HCT116 (cell line): ENCODE measurements at regions not wholly inside any gene's neighbourhood (a gene's known extent, or its start where the extent isn't known, plus 50 kb on each side); places are given as distances from the start of the nearest gene placed in this dataset.

ENCODE experiments used
- ATAC-seq: fragments of 200-7000 bp; cut with Tn5 transposase; 2 replicates; pipeline ENCODE4 v1.9.1; 2020; ENCODE audit warnings: mild to moderate bottlenecking, moderate library complexity
- BruUV-seq: library from RNA; stranded (reverse); fragments of 400-500 nt; replicated peaks from 2 replicates; lab custom pipeline; 2021; lab: Mats Ljungman, UMichigan
- CTCF ChIA-PET: fragments of 300-600 bp; sonication (Branson Sonifier 250); formaldehyde crosslinking; loops from one replicate; lab custom pipeline; 2021; ENCODE audit warnings: antibody characterized with exemption; lab: Charles Lee
- POLR2A ChIA-PET: fragments of 300-600, 350-600 bp; sonication (Branson Sonifier 250); formaldehyde crosslinking; loops from one replicate; lab custom pipeline; 2021; ENCODE audit warnings: antibody characterized with exemption; lab: Charles Lee
- RAD21 ChIA-PET, 2 experiments: fragments of 300-600 bp; sonication (Branson Sonifier 250); formaldehyde crosslinking; loops; one replicate each; lab custom pipeline; 2023; ENCODE audit warnings: low total read pairs in 2 of 2; ENCODE audit not compliant: uncharacterized antibody in 2 of 2, unreplicated experiment in 2 of 2, low non-redundant PET in 1 of 2; lab: Charles Lee
- DNase-seq: peaks from one replicate; pipeline ENCODE4 v3.0.0-alpha.2; 2010; ENCODE audit warnings: low read depth, low spot score
- H2AFZ ChIP-seq: fragments of 200-600 bp; shearing (Covaris generic), sonication (generic); 2 replicates; pipeline ENCODE4 v1.6.1; 2017; ENCODE audit warnings: low read depth, mixed run types, mixed read lengths, antibody characterized with exemption, low read length; ENCODE audit not compliant: poor library complexity, severe bottlenecking
- H3K27ac ChIP-seq: 2 replicates; pipeline ENCODE4 v1.5.1; 2012; ENCODE audit warnings: low read depth, low read length
- H3K27me3 ChIP-seq: fragments of 200-600 bp; sonication (generic); 2 replicates; pipeline ENCODE4 v1.6.1; 2016; ENCODE audit warnings: mixed run types, low read length, mixed read lengths; ENCODE audit not compliant: insufficient read depth
- H3K36me3 ChIP-seq, 2 experiments: fragments of 200-500 bp in 1 of 2; fragments of 200-600 bp in 1 of 2; sonication (Bioruptor generic) in 1 of 2; sonication (generic) in 1 of 2; 2 replicates each; pipeline versions ENCODE4 v1.5.1 to v1.6.1; 2014 to 2016; ENCODE audit warnings: low read length in 2 of 2, inconsistent platforms in 1 of 2, mixed read lengths in 1 of 2, mixed run types in 1 of 2; ENCODE audit not compliant: insufficient read depth in 2 of 2, control insufficient read depth in 1 of 2
- H3K4me1 ChIP-seq, 2 experiments: fragments of 200-600 bp in 1 of 2; sonication (generic) in 1 of 2; 2 replicates each; pipeline versions ENCODE4 v1.5.1 to v1.6.1; 2012 to 2017; ENCODE audit warnings: low read length in 2 of 2, inconsistent platforms in 1 of 2, mild to moderate bottlenecking in 1 of 2, mixed read lengths in 1 of 2, mixed run types in 1 of 2, moderate library complexity in 1 of 2; ENCODE audit not compliant: insufficient read depth in 2 of 2, control insufficient read depth in 1 of 2
- H3K4me2 ChIP-seq: fragments of 200-600 bp; sonication (generic); 2 replicates; pipeline ENCODE4 v1.6.1; 2017; ENCODE audit warnings: mixed run types, low read length, mixed read lengths
- H3K4me3 ChIP-seq, 2 experiments: fragments of 200-600 bp in 1 of 2; sonication (generic) in 1 of 2; replicated peaks in 1 of 2; 2 replicates each; pipeline ENCODE4 v1.5.1; 2011 to 2016; ENCODE audit warnings: low read length in 2 of 2, control low read depth in 1 of 2, low read depth in 1 of 2, mild to moderate bottlenecking in 1 of 2, mixed read lengths in 1 of 2, mixed run types in 1 of 2
- H3K79me2 ChIP-seq: fragments of 200-600 bp; sonication (generic); 2 replicates; pipeline ENCODE4 v1.6.1; 2017; ENCODE audit warnings: mild to moderate bottlenecking, mixed run types, low read length, moderate library complexity, mixed read lengths; ENCODE audit not compliant: insufficient read depth
- H3K9ac ChIP-seq: fragments of 200-600 bp; sonication (generic); 2 replicates; pipeline ENCODE4 v1.6.1; 2016; ENCODE audit warnings: low read length, mixed read lengths
- H3K9me2 ChIP-seq: fragments of 200-600 bp; sonication (generic), shearing (Covaris generic); 2 replicates; pipeline ENCODE4 v1.6.1; 2017; ENCODE audit warnings: mixed run types, mild to moderate bottlenecking, moderate library complexity; ENCODE audit not compliant: insufficient read depth
- H3K9me3 ChIP-seq, 2 experiments: fragments of 200-500 bp in 1 of 2; fragments of 200-600 bp in 1 of 2; sonication (Bioruptor generic) in 1 of 2; sonication (generic) in 1 of 2; 2 replicates each; pipeline ENCODE4 v1.6.1; 2014 to 2017; ENCODE audit warnings: low read length in 2 of 2, mixed read lengths in 2 of 2, inconsistent platforms in 1 of 2, low read depth in 1 of 2, mild to moderate bottlenecking in 1 of 2, mixed run types in 1 of 2, moderate library complexity in 1 of 2; ENCODE audit not compliant: control insufficient read depth in 1 of 2, insufficient read depth in 1 of 2
- H4K20me1 ChIP-seq: fragments of 200-600 bp; sonication (generic), shearing (Covaris generic); 2 replicates; pipeline ENCODE4 v1.6.1; 2017; ENCODE audit warnings: mixed run types, mild to moderate bottlenecking, moderate library complexity; ENCODE audit not compliant: insufficient read depth
- CBX3 ChIP-seq: IDR thresholded peaks from 2 replicates; pipeline ENCODE4 v1.6.1; 2012; ENCODE audit warnings: low read depth
- CEBPB ChIP-seq: IDR thresholded peaks from 2 replicates; pipeline ENCODE4 v1.6.1; 2012; ENCODE audit warnings: low read depth
- EGR1 ChIP-seq: IDR thresholded peaks from 2 replicates; pipeline ENCODE4 v1.6.1; 2012; ENCODE audit warnings: low read depth
- ELF1 ChIP-seq: IDR thresholded peaks from 2 replicates; pipeline ENCODE4 v1.6.1; 2012; ENCODE audit warnings: low read depth, borderline replicate concordance
- EZH2phosphoT487 ChIP-seq: fragments of 200-600 bp; IDR thresholded peaks from 2 replicates; pipeline ENCODE4 v1.6.1; 2018; ENCODE audit warnings: antibody characterized with exemption, borderline replicate concordance
- FOSL1 ChIP-seq: IDR thresholded peaks from 2 replicates; pipeline ENCODE4 v1.6.1; 2012; ENCODE audit warnings: low read depth
- JUND ChIP-seq: IDR thresholded peaks from 2 replicates; pipeline ENCODE4 v1.6.1; 2012
- MAX ChIP-seq: IDR thresholded peaks from 2 replicates; pipeline ENCODE4 v1.6.1; 2012
- POLR2A ChIP-seq: IDR thresholded peaks from 2 replicates; pipeline ENCODE4 v1.7.0; 2011; ENCODE audit warnings: borderline replicate concordance; ENCODE audit not compliant: insufficient read depth, insufficient read length; ENCODE audit errors: extremely low read depth
- RAD21 ChIP-seq: IDR thresholded peaks from 2 replicates; pipeline ENCODE4 v1.6.1; 2012; ENCODE audit warnings: low read depth, mild to moderate bottlenecking
- SRF ChIP-seq: IDR thresholded peaks from 2 replicates; pipeline ENCODE4 v1.6.1; 2012; ENCODE audit warnings: low read depth
- YY1 ChIP-seq: IDR thresholded peaks from 2 replicates; pipeline ENCODE4 v1.6.1; 2011; ENCODE audit warnings: low read length, low read depth, moderate library complexity, mild to moderate bottlenecking; ENCODE audit not compliant: insufficient replicate concordance; ENCODE audit errors: extremely low read depth
- ZFX ChIP-seq: fragments of 450-650 bp; IDR thresholded peaks from 2 replicates; pipeline ENCODE4 v1.6.1; 2017
- intact Hi-C: fragments of 100-400 bp; cut with micrococcal nuclease; formaldehyde crosslinking; loops from 2 replicates; pipeline ENCODE4 v1.10.0; 2022
- TF ChIP-seq, protein P1 (sequence below): IDR thresholded peaks from 2 replicates; pipeline ENCODE4 v1.6.1; 2012; ENCODE audit warnings: low read depth

GRCh38 chr10:131553121-131553520, 241.6 kb upstream of the TCERG1L start:
- no peak overlapping the region for H3K4me2 ChIP-seq
- H3K36me3 ChIP-seq: no peaks in the 10 kb centered on the region
- H3K9ac ChIP-seq: no peak overlapping the region
- no peaks in the 10 kb centered on the region for H3K9me2 ChIP-seq
- H3K79me2 ChIP-seq: no peaks in the 10 kb centered on the region
- ChIA-PET POLR2A (no interaction called here), CTCF (no interaction called here), RAD21 (no interaction called here)
- no peaks in the 10 kb centered on the region for H3K9me3 ChIP-seq
- H3K27me3 ChIP-seq: peaks cover 8% of the 10 kb centered on the region; the same call in 1 of the 2 replicates
- ATAC-seq (no peak), DNase-seq (no peak)
- no peaks in the 10 kb centered on the region for H4K20me1 ChIP-seq
- no peaks in the 10 kb centered on the region for H3K4me1 ChIP-seq
- TF ChIP-seq CBX3 (no peak), ZFX (no peak), JUND (no peak), FOSL1 (no peak), CEBPB (no peak), YY1 (no peak), ELF1 (no peak), EGR1 (no peak), RAD21 (no peak), EZH2phosphoT487 (no peak), POLR2A (no peak), MAX (no peak), SRF (no peak)
- TF ChIP-seq, protein P1, sequence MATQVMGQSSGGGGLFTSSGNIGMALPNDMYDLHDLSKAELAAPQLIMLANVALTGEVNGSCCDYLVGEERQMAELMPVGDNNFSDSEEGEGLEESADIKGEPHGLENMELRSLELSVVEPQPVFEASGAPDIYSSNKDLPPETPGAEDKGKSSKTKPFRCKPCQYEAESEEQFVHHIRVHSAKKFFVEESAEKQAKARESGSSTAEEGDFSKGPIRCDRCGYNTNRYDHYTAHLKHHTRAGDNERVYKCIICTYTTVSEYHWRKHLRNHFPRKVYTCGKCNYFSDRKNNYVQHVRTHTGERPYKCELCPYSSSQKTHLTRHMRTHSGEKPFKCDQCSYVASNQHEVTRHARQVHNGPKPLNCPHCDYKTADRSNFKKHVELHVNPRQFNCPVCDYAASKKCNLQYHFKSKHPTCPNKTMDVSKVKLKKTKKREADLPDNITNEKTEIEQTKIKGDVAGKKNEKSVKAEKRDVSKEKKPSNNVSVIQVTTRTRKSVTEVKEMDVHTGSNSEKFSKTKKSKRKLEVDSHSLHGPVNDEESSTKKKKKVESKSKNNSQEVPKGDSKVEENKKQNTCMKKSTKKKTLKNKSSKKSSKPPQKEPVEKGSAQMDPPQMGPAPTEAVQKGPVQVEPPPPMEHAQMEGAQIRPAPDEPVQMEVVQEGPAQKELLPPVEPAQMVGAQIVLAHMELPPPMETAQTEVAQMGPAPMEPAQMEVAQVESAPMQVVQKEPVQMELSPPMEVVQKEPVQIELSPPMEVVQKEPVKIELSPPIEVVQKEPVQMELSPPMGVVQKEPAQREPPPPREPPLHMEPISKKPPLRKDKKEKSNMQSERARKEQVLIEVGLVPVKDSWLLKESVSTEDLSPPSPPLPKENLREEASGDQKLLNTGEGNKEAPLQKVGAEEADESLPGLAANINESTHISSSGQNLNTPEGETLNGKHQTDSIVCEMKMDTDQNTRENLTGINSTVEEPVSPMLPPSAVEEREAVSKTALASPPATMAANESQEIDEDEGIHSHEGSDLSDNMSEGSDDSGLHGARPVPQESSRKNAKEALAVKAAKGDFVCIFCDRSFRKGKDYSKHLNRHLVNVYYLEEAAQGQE: no peak
- H3K4me3 ChIP-seq: no peak overlapping the region
- H2AFZ ChIP-seq: no peak overlapping the region
- intact Hi-C loops: no loop called here
- BruUV-seq: no TSS peak
- no peak overlapping the region for H3K27ac ChIP-seq
